GM21360 (cell line): ENCODE measurements at regions not wholly inside any gene's neighbourhood (a gene's known extent, or its start where the extent isn't known, plus 50 kb on each side); places are given as distances from the start of the nearest gene placed in this dataset.

Experiments used
- ATAC-seq: cut with Tn5 transposase; IDR thresholded peaks from one replicate; pipeline ENCODE4 v1.9.1; 2021; ENCODE audit warnings: mild to moderate bottlenecking, moderate library complexity; ENCODE audit not compliant: unreplicated experiment

DNA sequence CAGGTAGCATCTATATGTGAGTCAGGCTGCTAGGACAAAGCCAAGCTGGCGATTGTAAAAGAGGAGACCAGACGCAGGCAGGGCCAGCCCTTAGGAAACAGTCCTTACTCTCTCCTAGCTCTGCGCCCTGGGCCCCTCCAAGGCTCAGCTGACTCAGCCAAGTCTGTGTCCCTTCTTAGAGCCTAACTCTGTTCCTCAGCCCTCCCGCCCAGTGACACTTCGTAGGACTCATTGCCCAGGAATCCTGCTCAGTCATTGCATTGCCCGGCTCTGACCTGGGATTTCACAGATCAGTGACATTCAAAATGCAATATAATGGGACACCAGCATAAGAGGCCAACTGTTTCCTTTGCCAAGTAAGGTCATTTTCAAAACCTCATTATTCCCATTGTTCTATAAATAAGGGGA is 244.2 kb downstream of the TLE3 start:
- ATAC-seq: no peak

DNA sequence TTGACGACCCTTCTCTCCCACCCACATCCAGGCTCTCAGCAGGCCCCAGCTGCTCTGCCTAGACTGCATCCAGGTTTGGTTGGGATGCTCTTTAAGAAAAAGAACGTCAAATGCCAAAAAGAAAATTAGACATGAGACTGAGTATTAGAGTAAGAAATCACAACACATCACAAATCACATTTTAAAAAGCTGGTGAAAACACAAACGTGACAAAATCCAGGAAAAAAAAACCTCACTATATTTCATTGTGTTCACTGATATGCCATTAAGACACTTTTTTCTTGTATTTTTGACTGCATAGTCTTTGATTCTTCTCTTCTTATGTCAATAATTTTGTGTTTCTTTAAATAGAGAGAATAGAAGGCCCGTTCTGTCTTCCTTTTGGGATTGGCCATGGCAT is 243.7 kb downstream of the TLE3 start:
- no peak for ATAC-seq

GRCh38 chr15:69854521-69855181 is 243.1 kb downstream of the TLE3 start:
- no peak for ATAC-seq

DNA sequence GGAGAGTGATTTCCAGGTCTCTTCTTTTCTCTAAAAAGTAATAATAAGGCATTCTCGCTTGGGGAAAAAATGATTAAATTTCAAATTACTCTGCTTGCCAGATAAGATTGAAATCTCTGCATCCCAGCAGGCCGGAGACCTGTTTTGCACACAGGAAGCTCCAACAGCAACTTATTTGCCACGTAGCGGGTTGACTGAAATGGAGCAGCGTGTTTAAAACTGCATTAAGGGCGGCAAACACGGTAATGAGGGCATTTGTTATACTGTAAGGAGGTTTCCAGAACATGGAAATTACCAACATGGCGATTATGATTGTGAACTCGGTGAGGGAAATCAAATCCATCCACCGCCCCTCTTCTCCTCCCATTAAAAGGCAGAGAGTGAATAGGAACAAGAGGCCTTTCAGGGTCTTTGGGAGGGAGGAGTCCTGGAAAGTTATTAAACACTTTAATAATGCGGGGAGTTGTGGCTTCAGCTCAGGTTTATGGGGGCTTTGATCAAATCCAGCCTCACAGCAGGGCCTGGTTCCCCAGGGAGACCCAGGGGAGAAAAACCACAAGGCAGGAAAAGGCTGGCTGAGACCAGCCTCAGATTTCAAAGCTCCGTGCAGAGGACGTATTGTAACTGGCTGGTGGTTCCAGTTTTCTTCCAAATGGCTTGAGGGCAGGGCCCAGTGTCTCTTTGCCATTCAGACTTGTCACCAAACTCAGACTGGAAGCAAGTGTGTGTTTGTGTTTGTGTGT is 242.3 kb downstream of the TLE3 start:
- ATAC-seq: no peak

- ATAC-seq: no peak
Observed at GRCh38 chr15:69857250-69857649, 240.5 kb downstream of the TLE3 start.

DNA sequence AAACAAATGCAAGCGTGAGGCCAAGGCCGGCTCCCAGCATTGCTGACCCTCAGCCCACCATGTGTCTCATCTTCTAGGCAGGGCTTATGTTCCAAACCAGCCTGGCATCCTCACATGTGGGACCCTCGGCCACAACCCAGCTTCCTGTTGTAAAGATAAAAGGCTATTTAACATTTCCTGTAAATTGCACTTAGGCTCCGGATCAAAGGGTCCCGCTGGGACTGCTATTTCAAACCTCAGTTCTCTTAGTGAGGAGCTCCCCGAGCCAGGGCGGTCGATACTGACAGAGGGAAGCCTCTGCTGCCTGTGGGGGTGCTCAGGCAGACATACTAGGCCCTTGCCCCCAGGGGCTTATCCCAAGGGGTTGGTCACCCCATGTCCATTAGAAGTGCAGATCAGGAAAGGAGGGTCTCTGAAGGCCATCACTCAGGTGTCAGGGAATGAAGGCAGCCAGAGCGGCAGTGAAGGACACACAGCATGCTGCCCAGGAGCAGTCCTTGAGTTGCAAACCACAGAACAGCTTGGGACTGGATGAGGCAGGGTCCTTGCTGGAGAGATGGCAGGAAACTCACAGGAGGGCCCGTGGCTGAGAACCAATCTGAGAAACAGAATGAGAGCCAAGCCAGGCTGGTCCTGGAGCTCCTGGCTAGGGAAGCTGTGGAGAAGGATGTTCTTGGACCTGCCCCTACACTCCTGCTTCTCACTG is 239.9 kb downstream of the TLE3 start:
- no peak for ATAC-seq

- ATAC-seq: no peak
Observed at GRCh38 chr15:69858456-69858855, 239.3 kb downstream of the TLE3 start.

DNA sequence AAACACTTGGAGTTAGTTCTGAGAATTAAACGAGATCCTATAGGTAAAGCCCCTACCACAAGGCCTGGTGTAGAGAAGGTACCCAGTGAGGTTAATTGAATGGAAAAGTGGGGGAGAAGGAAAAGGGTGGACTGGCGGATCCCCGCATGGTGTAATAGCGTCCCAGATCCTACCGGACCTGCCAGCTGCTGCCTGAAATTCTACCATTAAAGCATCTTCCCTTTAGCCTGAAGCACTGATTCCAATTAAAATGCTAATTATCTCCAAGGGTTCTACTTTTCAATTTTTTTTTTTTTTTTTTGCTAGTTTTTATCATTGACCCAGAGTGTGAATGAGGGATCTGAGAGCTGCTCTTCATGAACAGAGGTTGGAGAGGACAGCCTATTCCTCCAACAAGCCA is 237.9 kb downstream of the TLE3 start:
- no peak for ATAC-seq

GRCh38 chr15:69860321-69860720 is 237.4 kb downstream of the TLE3 start:
- no peak for ATAC-seq

DNA sequence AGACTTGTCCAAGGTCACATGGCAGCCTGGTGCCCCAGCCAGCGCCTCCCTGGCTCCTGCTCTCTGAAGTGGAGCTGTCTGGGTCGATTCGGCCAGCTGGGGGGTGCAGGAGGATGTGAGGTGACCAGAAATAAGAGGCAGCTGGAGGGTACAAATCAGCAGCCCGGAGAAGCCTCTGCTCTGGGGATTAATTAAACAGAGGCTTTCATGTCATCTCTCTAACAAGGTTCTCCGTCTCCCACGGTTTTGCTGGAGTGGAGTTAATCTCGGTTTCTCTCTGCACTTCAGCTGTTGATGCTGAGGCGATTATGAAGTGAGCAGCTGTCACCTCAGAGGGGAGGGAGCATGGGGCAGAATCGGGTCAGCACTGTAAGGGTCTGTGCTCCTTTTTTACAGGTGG is 236.8 kb downstream of the TLE3 start:
- ATAC-seq: no peak

- ATAC-seq: no peak
Observed at GRCh38 chr15:69861331-69862171, 236.2 kb downstream of the TLE3 start.

DNA sequence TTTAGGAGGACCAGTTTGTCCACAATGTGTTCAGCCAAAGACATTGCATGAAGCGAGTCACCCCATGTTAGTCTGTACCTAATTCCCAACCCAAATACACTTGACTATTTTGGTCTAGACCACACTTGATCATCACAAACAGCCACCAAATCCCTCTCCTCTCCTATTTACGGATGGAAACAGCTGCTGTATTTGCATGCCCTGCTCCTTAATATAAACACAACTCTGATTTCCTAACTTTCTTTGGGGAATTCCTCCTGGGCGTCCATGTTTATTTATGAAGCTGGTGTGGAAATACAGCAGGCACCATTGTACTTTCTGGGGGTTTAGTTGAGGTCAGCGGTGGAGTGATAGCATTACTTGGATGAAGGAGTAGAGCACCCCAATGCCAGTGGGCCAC is 235.2 kb downstream of the TLE3 start:
- no peak for ATAC-seq

DNA sequence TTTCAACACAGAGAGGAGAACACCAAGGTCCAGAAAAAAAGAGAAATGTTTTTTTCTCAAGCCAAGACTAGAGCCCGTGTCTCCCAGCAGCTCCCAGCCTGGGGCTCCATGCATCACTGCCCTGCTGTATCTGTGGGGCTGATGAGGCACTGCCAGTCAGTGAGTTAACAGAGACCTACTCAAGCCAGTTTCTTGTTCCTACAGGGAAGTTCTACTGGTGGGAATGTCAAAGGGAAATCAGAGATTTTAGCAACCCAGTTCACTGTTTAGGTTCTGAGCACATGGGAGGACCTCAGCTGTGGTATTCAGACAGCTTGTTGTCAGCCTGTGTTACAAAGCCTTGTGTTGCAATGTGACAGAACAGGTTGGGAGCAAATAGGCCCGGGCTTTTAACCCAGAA is 234.3 kb downstream of the TLE3 start:
- ATAC-seq: no peak

DNA sequence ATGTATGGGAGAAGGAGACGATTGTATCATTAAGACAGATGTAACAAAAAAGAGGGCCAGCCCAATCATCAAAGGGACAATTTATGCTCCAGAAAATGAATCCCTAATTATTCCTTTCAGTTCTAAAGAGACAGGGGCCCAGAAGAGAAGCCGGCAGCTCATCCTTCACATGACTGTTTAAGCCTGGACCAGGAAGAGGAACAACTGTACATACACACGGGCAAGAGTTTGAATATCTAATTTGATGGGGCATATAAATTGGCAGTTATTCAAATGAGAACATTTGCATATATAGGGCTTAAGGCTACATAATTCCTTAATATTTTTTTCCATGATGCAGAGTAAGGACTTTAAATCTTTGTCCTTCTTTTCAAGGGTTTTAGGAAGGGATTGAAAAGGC is 232.3 kb downstream of the TLE3 start:
- ATAC-seq: no peak

DNA sequence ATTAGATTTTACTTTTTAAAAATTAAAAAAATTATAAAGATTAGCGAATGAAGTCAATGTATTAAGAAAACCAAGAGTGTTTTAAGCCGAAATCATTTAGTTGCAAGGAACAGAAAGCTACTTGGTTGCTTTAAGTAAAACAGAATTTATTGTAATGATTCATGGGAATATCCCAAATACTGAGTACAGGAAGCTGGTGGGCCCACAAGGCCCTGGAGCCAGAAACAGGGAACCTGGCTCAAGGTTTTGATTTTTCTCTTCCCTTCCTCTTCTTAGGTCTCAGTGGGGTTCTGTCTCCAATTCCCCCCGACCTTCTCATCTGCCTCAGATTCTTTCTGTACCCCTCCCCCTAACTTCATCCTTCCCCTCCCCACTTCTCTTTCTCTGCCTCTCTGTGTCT is 229.0 kb downstream of the TLE3 start:
- ATAC-seq: no peak

DNA sequence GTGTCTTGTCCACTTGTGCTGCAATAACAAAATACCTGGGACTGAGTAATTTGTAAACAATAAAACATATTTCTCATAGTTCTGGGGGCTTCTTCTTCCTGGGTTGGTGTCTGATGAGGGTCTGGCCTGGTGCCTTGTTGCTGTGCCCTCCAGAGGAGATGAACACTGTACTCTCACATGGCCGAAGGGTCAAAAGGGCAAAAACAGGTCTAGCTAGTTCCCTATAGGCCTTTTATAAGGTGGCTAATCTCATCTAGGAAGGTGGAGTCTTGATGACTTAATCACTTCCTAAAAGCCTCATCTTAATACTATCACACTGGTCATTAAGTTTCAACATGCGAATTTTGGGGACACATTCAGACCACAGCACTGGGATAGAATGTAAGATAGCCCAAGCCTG is 228.4 kb downstream of the TLE3 start:
- no peak for ATAC-seq

DNA sequence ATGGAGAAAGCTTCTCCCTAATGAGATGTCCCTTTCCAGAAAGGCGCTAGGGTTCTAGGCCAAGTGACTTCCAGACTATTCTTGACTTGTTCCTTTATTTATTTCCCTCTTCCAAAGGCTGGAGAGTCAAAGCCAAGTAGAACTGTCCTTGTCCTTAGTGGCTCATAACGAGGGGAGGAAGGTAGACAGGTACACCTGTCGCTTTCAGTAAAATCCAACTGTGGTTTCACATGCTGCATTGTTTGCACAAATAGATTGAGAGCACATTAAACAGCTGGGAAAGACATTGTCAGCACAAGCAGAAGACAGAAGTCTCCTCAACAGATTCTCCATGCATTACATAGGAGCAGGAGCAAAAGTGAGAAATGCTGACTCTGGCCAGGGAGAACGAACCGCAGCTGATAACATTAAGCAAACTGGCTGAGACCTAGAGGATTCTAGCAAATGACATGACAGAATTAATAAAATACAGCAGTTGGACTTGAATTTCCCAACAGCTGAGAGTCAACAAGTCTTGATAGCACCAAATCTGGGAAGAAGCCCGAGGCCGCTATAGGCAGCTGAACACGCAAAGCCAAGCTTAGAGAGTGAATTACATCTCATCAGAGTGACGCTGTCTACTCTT is 227.7 kb downstream of the TLE3 start:
- ATAC-seq: no peak

DNA sequence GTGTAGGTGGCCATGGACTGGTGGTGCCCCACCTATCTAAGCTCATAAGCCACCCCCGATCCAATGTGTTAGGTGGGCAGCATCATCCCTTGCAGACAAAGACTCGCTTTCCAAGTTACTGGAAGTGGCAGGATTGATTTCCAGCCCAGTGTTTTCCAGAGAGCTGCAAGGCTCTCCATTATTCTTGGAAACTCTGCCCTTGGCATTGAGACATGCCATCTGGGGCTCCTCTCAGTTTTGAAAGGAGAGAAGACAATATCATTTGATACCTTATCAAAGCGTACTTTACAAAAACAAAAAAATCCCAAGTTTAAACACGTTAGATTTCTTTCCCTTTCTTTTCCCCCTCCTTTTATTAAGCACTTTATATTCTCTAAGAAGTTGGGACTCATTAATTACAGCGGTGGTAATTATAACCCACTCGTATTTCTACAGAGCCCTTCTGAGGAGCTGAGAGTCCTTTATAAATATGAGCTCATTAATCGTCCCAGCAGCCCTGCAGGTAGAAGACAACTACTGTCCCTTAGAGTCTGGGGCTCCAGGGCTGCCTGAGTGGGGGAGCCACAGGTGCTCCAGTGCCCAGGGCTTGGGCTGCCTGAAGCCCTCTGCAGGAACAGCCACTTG is 226.1 kb downstream of the TLE3 start:
- no peak for ATAC-seq

DNA sequence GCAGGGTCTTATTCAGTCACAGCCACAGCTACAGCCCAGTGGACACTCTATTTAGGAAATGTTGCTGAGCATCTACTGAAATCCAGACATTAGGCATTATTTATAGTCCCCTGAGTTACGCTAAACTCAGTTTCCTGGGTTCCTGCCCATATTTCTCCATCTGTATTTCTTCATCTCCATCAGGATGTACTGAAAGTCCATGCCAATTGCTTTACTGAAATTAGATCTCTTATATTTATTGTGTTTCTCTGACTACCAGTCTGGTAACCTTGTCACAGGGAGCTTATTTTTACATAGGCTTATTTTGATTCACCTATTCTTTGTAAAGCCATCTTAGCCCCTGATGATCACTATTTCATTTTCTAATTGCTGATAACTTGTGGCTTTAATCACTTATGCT is 223.9 kb downstream of the TLE3 start:
- ATAC-seq: no peak

DNA sequence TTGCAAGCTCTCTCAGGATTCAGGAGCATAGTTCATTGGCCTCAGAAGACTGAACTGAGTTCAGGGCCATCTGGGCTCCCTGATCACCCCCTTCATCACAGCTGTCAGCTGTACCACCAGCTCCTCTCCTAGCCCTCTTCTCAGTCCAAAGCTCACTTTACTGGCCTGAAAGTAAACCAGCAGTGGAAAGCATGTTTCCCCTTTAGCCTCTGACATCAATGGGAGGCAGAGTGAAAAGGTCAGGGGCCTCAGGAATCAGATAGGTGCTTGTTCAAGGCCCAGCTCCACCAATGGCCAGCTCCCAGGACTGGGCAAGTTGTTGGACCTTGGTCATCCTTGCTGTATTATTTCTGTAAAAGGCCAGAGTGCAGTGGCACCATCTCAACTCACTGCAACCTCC is 223.4 kb downstream of the TLE3 start:
- no peak for ATAC-seq
